ENCODE measurements at regions not wholly inside any gene's neighbourhood (a gene's known extent, or its start where the extent isn't known, plus 50 kb on each side); places are given as distances from the start of the nearest gene placed in this dataset.
"Not testable (repeated sequence)": the region's sequence is repeated elsewhere in the genome, so short reads cannot be mapped to it uniquely, and the experiment has no call there.

DNA sequence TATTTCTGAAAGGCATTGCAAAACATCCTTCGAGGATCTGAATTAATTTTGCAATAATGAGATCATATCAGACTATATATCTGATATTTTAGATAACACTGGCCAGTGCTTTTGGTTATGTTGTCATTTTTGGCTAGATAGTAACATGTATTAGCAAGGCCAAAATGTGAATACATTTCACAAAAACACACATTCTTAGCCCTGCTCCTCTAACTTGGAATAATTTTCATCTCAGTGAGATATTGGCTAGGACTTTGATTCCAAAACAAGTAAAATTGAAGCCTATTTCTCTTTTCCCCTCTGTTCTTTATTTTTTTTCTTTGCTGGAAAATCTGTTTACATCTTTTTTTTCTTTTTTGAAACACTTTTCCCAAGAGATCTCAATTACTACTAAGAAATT is 466.8 kb upstream of the CDH4 start:
- no peak for DNase-seq (ENCODE audit: low read depth)
- no peak overlapping the region for H3K4me3 ChIP-seq (ENCODE audit: low read depth, low read length)
- TF ChIP-seq, protein P1, sequence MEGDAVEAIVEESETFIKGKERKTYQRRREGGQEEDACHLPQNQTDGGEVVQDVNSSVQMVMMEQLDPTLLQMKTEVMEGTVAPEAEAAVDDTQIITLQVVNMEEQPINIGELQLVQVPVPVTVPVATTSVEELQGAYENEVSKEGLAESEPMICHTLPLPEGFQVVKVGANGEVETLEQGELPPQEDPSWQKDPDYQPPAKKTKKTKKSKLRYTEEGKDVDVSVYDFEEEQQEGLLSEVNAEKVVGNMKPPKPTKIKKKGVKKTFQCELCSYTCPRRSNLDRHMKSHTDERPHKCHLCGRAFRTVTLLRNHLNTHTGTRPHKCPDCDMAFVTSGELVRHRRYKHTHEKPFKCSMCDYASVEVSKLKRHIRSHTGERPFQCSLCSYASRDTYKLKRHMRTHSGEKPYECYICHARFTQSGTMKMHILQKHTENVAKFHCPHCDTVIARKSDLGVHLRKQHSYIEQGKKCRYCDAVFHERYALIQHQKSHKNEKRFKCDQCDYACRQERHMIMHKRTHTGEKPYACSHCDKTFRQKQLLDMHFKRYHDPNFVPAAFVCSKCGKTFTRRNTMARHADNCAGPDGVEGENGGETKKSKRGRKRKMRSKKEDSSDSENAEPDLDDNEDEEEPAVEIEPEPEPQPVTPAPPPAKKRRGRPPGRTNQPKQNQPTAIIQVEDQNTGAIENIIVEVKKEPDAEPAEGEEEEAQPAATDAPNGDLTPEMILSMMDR (conservative IDR thresholded peaks at IDR 0.05; ENCODE audit: low read depth, low read length), result no peak

DNA sequence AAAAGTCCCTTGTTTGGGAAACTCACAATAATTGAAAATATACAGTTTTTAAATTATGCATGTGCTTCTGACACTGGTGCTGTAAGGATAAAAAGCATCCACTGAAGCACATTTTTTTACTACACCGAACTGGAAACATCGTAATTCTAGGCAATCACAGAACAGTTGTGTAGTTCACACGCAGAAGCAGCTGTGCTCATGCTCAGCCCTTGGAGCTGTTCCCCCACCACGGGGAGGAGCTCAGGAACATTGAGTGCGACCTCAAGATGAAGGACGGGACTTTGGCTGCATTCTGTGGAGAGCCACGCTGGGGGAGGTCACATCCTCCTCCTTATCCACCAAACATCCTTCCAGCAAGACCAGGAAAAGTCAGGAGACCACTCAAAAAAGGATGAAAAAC is 466.3 kb upstream of the CDH4 start:
- H3K4me3 ChIP-seq (ENCODE audit: low read depth, low read length), result no peak overlapping the region
- DNase-seq (ENCODE audit: low read depth), result no peak
- TF ChIP-seq, protein P1 (conservative IDR thresholded peaks at IDR 0.05; ENCODE audit: low read depth, low read length), result no peak

DNA sequence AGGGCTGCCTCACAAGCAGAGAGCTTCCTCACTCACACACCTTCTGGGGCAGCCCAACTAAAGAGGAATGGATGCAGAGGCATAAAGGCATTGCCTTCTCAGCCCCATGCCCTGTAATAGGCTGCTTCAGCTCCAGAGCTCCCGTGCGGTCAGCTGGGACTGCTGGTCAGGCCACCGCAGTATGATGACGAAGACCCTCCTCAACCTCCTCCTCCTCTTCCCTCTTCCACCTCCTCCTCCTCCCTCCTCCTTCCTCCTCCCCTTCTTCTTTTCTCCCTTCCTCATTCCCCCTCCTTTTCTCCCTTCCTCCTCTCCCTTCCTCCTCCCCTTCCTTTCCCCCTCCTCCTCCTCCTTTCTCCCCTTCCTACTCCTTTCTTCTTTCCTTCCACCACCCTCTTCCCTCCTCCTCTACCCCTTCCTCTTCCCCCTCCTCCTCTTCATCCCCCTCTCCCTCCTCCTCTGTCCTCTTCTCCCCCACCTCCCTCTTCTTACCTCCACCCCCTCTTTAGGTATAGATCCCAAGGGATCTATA is 465.3 kb upstream of the CDH4 start:
- TF ChIP-seq, protein P1 (conservative IDR thresholded peaks at IDR 0.05; ENCODE audit: low read depth, low read length), result no peak
- no peak for DNase-seq (ENCODE audit: low read depth)
- H3K4me3 ChIP-seq (ENCODE audit: low read depth, low read length), result no peak overlapping the region

DNA sequence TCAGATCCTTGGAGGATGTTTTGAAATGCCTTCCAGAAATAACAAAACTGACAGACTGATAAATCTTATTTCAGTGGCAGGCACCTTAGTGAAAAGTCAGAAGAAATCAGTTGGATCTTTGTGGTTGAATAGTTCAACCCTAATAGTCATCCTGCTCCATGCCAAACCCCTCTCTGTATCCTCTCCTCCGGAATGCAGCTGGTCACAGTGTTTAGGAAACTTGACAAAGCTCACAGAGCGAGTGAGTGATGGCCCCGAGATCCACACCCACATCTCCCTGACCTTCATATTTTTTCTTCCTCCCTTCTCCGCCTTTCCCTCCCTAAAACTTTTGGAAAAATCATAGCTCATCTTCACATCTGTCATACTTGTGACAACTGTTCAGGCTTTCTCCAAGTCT is 464.8 kb upstream of the CDH4 start:
- DNase-seq (ENCODE audit: low read depth), result no peak
- no peak overlapping the region for H3K4me3 ChIP-seq (ENCODE audit: low read depth, low read length)
- TF ChIP-seq, protein P1 (conservative IDR thresholded peaks at IDR 0.05; ENCODE audit: low read depth, low read length), result no peak

DNA sequence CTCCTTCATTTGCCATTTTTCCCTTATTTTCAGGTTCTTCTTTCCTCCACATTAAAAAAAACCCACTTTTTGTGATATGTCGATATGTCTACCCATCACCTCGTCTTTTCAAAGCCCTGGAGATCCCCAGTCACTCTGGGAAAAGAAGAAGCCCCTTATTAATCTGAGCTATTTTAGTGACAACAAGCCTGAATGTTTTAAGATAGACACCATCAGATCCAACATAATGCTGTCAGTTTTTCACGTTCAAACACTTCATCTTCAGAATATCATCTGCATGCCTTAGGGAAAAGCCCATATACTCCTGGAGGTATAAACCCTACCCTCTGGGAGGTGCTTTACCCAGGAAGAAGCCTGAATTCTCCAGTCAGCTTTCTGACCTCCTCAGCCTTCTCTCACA is 464.0 kb upstream of the CDH4 start:
- DNase-seq (ENCODE audit: low read depth), result no peak
- TF ChIP-seq, protein P1 (conservative IDR thresholded peaks at IDR 0.05; ENCODE audit: low read depth, low read length), result no peak
- no peak overlapping the region for H3K4me3 ChIP-seq (ENCODE audit: low read depth, low read length)

DNA sequence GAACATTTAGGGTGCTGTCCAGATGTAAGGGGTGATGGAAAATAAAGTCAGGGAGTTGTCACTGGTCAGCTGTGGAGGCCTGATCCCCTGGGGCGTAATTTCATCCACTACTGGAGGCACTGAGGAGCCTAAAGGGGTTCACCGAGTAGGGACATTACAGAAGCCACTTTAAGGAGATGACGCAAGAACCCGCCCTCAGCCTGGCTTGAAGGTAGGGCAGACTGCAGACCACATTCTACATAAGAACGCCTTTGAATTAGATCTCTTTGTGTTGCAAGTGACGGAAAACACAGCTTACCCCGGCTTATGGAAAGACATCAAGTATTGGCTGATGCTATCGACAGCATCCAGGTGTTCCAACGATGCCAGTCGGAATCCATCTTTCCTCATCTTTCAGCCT is 462.7 kb upstream of the CDH4 start:
- H3K4me3 ChIP-seq (ENCODE audit: low read depth, low read length), result no peak overlapping the region
- TF ChIP-seq, protein P1 (conservative IDR thresholded peaks at IDR 0.05; ENCODE audit: low read depth, low read length), result no peak
- DNase-seq (ENCODE audit: low read depth), result no peak

DNA sequence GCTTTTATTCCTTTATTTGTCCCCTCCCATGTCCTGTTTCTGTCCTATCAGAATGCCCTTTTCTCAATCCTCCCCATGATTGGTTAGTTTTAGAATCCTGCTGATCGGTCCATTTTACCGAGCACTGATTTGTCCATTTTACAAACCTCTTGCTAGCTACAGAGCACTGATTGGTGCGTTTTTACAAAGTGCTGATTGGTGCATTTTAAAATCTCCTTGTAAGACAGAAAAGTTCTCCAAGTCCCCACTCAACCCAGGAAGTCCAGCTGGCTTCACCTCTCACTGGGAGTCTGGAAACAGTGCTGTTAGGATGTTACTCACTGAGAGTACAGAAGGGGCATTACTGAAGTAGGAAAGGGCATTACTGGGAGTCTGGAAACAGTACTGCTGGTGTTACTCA is 461.7 kb upstream of the CDH4 start:
- not testable (repeated sequence) for H3K4me3 ChIP-seq (ENCODE audit: low read depth, low read length); DNase-seq (ENCODE audit: low read depth)

DNA sequence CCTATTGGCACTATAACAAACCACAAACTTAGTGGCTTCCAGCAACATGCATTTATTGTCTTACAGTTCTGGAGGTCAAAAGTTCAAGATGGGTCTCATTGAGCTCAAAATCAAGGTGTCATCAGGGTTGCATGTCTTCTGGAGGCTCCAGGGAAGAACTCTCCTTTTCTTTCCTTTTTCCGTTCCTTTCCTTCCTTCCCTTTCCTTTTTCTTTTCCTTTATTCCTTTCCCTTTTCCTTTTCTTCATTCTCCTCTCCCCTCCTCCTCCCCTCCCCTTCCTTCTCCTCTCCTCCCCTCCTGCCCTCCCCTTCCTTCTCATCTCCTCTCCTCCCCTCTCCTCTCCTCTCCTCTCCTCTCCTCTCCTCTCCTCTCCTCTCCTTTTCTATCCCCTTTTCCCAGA is 460.2 kb upstream of the CDH4 start:
- H3K4me3 ChIP-seq (ENCODE audit: low read depth, low read length), result no peak overlapping the region
- TF ChIP-seq, protein P1 (conservative IDR thresholded peaks at IDR 0.05; ENCODE audit: low read depth, low read length), result no peak
- no peak for DNase-seq (ENCODE audit: low read depth)

All from choroid plexus epithelial cell (primary cell).